ENCODE measurements at regions not wholly inside any gene's neighbourhood (a gene's known extent, or its start where the extent isn't known, plus 50 kb on each side); places are given as distances from the start of the nearest gene placed in this dataset.
A peak's percentile ranks its signal among the peaks of the same experiment; 100 is the strongest.
"Not testable (repeated sequence)": the region's sequence is repeated elsewhere in the genome, so short reads cannot be mapped to it uniquely, and the experiment has no call there.

- no peak overlapping the region for H3K4me3 ChIP-seq (ENCODE audit: low read depth, low read length)
- TF ChIP-seq CTCF (IDR thresholded peaks at IDR 0.05; ENCODE audit: insufficient read depth, low read length): no peak
- no peak for DNase-seq (ENCODE audit: low read depth)
Measured at GRCh38 chr7:81293806-81294205, 375.0 kb upstream of the SEMA3C start.

GRCh38 chr7:81286754-81287153 lies 367.9 kb upstream of the SEMA3C start:
- not testable (repeated sequence) for H3K4me3 ChIP-seq (ENCODE audit: low read depth, low read length); DNase-seq (ENCODE audit: low read depth)

GRCh38 chr7:81285142-81285871 lies 366.5 kb upstream of the SEMA3C start:
- H3K4me3 ChIP-seq (ENCODE audit: low read depth, low read length): no peak overlapping the region
- DNase-seq (ENCODE audit: low read depth): peak; percentile 85
- TF ChIP-seq CTCF (IDR thresholded peaks at IDR 0.05; ENCODE audit: insufficient read depth, low read length): peak; percentile 19

- H3K4me3 ChIP-seq (ENCODE audit: low read depth, low read length): no peak overlapping the region
- DNase-seq (ENCODE audit: low read depth): peak; percentile 70
- no peak for TF ChIP-seq CTCF (IDR thresholded peaks at IDR 0.05; ENCODE audit: insufficient read depth, low read length)
Measured at GRCh38 chr7:81284576-81284975, 365.7 kb upstream of the SEMA3C start.

GRCh38 chr7:81280531-81280930 lies 361.7 kb upstream of the SEMA3C start:
- no peak for DNase-seq (ENCODE audit: low read depth)
- no peak for TF ChIP-seq CTCF (IDR thresholded peaks at IDR 0.05; ENCODE audit: insufficient read depth, low read length)
- no peak overlapping the region for H3K4me3 ChIP-seq (ENCODE audit: low read depth, low read length)

- H3K4me3 ChIP-seq (ENCODE audit: low read depth, low read length): no peak overlapping the region
- TF ChIP-seq CTCF (IDR thresholded peaks at IDR 0.05; ENCODE audit: insufficient read depth, low read length): no peak
- DNase-seq (ENCODE audit: low read depth): peak; percentile 97
Measured at GRCh38 chr7:81277691-81278090, 358.8 kb upstream of the SEMA3C start.

- no peak for TF ChIP-seq CTCF (IDR thresholded peaks at IDR 0.05; ENCODE audit: insufficient read depth, low read length)
- H3K4me3 ChIP-seq (ENCODE audit: low read depth, low read length): no peak overlapping the region
- no peak for DNase-seq (ENCODE audit: low read depth)
Measured at GRCh38 chr7:81273601-81274397, 354.9 kb upstream of the SEMA3C start.
